HG02938 (cell line): ENCODE measurements at regions not wholly inside any gene's neighbourhood (a gene's known extent, or its start where the extent isn't known, plus 50 kb on each side); places are given as distances from the start of the nearest gene placed in this dataset.
A peak's percentile ranks its signal among the peaks of the same experiment; 100 is the strongest.
"Not testable (repeated sequence)": the region's sequence is repeated elsewhere in the genome, so short reads cannot be mapped to it uniquely, and the experiment has no call there.

Experiments used
- ATAC-seq: cut with Tn5 transposase; IDR thresholded peaks from one replicate; pipeline ENCODE4 v1.9.1; 2021; ENCODE audit warnings: mild to moderate bottlenecking, moderate library complexity; ENCODE audit not compliant: unreplicated experiment

DNA sequence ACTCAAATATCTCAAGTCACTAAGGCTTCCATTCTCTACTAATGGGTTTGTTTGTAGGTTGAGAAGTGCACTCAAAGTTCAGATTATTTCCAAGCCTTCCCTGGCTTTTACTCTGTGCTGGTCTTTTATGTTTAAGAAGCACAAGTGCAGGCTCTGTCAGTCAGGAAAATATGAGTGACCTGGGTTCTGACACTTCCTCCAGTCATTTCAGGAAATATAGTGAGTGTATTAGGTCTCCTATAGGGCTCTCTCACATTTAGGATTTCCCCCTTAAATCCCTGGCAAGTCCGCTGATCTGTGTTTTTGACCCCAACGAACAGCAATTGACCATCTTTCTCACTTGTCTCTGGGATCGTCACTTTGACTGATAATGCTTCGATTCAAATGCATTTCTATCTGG, 210.2 kb downstream of the ARPP21 start:
- no peak for ATAC-seq

DNA sequence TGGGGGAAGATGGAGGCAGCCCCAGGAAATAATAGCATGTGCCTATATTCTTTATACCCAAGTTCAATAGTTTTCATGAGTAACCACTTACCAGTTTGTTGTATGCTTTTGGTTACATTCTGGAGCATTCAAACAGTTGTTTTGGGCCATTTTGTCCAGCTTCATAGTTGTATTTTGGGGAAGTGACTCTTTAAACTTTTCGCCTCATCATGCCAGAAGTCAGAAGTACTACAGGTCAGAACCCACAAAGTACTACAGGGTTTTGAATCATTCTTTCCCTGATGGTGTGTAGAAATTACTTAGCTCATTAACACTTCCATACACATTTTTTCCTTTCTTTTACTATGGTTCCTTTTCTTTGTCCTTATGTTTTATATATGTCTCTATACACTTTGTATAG, 210.6 kb downstream of the ARPP21 start:
- no peak for ATAC-seq

DNA sequence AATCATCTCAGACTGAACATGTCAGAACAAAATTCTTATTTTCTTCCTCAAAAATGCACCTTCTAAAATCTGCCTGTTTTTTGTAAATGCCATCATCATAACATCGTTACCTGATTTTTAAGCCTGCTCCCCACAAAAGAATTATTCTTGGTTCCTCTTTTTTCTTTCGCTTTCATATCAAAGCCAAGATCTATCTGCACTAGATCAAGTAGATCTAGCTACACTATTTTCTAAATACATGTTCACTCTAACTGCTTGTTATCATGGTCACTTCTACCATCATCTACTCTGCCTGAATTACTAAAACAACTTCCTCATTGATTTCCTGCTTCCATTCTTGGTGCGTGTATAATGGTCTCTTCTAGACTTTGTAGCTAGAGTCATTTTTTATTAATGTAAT, 217.7 kb downstream of the ARPP21 start:
- peak; percentile 99 for ATAC-seq

DNA sequence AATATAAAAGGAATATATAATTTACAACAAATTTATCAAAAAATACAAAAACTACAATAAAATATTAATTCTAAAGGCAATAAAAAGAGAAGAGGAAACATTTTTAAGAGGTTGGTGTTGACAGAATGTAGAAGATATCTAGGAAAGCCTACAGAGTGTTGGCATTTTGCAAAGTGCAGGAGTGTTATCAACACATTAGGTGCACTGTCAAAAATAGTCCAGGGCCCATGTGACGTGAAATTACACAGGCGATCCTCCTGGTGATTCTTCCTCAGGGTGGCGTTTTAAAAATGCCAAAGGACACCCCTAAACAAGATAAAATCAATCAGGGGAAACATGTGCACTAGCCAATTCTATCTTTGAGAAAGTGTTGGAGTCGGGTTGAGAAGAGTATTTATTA, 222.7 kb downstream of the ARPP21 start:
- ATAC-seq, result no peak

DNA sequence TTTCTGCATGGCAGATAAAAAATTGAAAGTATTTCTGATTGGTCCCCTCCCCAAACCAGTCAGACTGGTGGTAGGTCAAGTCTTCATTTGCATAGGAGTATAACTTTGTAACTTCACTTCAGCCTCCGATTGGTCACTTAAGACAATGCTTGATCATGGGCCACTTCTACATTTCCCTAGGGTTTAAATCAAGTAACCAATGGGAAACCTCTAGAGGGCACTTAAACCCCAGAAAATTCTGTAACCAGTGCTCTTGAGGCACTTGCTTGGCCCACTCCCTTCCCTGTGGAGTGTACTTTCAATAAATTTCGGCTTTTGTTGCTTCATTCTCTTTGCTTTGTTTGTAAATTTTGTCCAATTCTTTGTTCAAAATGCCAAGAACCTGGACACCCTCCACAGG, 225.5 kb downstream of the ARPP21 start:
- ATAC-seq, result no peak

DNA sequence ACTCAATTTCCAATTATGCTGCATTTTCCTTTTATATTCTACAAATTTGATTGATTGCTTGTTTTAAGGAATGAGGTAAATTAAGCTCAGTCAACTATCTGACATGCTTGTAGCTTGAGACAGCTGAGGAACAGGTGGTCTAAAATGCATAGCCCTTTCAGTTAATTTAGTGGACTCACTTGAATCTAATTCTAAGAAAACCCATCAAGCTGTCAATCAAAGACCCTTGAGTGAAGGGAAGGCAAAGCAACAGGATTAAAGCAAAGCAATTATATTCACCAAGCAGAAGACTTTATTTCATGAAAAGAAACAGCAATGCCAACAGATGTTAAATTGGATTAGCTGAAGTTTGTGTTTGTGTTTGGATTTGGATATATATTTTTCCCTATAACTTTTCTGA, 228.5 kb downstream of the ARPP21 start:
- no peak for ATAC-seq

DNA sequence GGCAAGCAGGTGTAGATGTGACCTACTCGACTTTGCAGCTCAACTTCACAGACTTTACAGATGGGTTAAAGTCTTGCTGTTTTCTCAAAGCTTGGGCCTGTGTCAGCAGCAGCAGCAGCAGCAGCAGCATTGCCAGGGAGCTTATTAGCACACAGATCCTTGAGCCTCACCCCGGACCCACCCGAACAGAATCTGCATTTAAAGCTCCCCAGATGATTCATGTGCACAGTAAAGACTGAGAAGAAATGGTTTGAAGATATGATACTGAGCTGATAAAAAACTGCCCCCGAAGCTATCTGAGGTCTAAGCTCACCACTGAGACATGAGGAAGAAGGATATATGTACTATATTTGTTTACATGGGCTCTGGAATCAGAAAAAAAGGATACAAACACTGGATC, 231.7 kb downstream of the ARPP21 start:
- ATAC-seq, result no peak

DNA sequence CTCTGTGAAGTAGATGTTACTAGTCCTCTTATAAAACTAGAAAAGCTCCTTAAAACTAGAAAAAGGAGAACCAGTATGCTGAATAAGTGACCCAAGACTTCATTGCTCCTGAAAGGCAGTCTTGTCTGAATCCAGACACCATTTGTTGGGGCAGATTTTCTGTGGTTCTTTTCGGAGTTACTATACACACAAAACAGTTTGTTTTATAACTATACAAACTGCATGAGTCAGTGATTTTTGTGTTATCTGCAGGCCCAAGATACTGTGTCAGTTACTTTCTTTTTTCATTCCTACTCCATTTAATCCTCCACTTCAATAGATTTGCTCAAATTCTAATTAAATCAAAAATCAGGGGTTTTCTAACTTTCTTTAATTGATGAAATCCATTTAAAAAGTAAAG, 244.6 kb downstream of the ARPP21 start:
- ATAC-seq, result no peak

DNA sequence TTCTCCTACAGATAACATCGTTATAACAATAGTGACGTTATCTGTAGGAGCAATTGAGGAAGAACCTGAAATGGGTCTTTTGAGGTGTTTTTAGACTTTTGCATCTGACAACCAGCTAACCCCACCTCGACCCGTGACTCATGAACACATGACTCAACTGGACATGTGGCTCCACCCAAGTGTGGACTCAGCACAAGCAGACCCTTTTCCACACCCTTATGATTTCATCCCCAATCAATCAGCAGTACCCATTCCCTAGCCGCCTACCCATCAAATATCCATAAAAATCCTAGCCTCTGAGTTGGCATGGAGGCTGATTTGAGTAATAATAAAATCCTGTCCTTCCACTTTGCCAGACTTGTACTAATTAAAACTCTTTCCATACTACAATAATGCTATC, 255.4 kb downstream of the ARPP21 start:
- no peak for ATAC-seq

DNA sequence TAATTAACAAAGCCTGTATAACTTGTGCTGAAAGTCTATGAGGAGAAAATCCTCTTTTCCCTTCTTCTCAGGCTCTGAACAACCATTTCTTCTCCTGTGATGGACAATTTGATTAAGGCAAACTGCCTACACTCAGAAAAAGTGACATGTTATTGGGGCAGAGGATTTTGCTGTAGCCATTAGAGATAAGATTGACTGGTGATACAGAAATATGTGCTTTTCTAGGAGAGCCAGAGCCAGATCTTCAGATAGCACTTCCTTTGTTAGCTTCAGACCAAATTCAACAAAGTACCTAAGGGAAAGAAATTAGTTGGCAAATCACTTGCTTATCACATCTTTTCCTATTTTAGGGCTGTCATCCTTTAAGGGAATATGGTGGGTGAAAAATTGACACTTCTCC, 259.9 kb downstream of the ARPP21 start:
- ATAC-seq, result no peak

DNA sequence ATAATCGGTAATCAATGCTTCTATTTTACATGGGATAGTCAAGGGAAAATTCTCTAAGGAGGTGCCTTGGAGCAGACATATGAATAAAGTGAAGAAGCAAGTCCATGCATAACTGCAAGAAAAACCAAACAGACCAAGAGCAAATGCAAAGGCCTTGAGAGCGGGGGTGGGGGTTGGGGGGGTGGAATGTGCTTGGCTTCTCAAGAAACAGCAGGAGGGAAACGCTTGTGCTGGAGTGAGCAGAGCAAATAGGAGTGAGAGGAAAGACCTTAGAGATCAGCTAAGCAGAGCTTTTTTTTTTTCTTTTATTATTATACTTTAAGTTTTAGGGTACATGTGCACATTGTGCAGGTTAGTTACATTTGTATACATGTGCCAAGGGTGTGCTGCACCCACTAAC, 260.8 kb downstream of the ARPP21 start:
- ATAC-seq, result no peak

DNA sequence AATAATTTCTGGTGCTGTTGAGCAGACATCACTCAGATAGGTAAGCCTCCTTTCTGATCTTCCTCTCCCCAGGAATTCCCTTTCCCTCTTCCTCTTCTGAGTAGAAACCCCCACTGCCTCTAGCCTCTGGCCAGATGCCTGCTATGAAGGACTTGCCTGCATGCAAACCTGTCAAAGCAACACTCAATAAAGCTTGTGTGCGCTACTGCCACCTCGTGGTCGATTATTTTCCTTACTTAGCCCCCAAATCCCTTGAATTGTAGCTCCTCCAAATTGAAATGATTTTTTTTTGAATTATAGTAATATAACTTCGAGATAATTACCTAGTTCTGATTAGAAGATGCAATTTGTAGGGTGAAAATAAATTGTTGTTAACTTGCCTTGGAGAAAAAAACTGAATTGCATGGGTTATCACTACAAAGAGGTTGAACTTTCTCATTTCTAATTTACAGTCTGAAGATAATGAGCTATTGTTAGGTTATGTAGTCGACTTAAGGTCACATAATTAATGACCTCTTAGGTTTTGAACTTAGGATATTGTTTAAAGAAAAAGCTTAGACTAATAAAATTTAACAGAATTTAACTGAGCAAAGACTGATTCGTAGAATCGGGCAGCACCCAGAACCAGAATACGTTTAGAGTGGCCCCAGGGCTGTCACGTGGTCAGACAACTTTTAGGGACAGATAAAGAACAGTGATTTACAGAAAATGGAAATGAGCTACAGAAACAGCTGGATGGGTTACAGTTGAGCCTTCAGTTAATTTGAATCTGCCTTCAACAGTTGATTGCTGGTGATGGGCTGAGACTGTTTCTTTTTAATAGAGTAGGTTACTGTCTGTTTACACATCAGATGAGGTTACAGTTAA, 269.3 kb downstream of the ARPP21 start:
- ATAC-seq, result peak; percentile 93

DNA sequence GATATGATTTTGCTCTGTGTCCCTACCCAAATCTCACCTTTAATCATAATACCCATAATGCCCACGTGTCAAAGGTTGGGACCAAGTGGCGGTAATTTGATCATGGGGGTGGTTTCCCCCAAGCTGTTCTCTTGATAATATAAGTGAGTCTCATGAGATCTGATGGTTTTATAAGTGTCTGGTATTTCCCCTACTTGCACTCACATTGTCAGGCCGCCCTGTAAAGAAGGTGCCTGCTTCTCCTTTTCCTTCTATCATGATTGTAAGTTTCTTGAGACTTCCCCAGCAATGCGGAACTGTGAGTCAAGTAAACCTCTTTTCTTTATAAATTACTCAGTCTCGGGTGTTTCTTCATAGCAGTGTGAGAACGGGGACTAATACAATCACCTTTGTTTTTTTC, 279.8 kb downstream of the ARPP21 start:
- ATAC-seq, result no peak

DNA sequence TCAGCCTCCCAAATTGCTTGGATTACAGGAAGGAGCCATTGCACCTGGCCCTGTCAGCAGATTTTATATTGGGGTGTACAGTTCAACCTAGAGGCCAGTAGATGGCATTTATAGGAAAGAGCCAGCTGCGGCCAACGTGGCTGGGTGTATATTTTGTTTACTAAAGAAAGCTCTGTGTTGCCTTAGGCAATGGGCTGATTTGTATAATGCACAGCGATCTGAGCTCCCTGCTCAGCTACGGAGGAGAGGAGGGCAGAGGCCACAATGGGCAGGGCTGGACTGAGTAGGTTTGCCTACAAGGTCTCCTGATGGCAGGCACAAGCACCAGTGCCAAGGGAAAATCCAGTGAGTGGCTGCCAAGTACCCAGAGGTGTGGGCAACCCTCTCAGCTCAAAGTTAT, 282.4 kb downstream of the ARPP21 start:
- no peak for ATAC-seq

DNA sequence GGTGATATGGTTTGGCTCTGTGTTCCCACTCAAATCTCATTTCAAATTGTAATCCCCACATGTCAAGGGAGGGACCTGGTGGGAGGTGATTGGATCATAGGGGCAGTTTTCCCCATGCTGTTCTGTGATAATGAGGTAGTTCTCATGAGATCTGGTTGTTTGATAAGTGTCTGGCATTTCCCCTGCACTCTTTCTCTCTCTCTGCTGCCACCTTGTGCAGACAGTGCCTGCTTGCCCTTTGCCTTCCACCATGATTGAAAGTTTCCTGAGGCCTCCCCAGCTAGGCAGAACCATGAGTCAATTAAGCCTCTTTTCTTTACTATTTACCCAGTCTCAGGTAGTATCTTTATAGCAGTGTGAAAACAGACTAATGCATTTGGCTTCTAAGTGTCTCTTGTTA, 284.7 kb downstream of the ARPP21 start:
- not testable (repeated sequence) for ATAC-seq

DNA sequence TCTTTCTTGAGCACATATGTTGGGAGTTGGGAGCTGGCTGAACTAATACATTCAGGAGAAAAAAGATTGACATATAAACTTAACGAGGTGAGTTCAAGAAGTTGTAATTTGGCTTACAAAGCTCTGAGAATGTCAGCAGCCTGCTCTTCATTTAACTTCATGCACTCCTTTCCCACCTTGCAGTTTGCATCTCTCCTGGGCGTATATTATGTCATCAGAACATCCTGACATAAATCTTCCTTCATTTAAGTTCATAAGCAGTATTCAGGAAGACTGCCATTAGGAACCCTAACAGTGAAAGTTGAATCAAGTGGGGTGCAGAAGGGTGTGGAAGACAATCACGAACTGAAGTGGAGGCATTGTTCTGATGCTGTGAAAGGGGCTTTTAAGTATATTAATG, 288.1 kb downstream of the ARPP21 start:
- ATAC-seq, result no peak

DNA sequence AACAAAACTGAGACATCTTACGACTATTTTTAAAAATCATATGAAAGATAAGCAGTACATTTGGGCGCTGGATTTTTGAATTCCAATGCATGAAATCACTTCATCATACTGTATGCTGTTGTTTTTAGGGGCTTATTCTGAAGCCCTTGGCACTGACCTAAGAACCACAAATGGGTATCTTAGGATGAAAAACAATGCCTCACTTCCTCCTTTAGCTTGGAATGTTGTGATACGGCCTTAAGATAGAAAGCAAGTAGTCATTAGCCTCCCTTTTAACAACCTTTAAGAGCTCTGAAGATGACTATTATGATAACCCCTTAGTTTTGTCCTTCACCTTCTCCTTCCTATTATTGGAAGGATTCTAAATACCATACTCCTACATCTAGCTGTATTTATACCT, 289.8 kb downstream of the ARPP21 start:
- ATAC-seq, result no peak

DNA sequence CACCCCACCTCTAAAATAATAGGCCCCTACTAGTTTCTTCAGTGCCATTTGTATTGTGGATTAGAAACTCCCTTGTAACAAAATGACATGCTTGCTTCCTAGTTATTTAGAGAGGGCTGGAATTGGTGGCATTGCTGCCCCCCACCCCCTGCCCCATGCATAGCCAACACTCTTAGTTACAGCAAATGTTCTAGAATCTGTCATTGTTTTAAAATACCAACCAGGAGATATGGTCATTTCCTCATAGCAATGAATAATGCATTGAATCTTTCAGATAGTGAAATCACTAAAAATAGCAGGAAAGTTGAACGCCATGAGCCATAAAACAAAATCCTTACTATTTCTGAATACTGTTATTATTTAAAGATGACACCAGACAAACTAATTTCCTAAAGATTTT, 292.5 kb downstream of the ARPP21 start:
- ATAC-seq, result no peak

DNA sequence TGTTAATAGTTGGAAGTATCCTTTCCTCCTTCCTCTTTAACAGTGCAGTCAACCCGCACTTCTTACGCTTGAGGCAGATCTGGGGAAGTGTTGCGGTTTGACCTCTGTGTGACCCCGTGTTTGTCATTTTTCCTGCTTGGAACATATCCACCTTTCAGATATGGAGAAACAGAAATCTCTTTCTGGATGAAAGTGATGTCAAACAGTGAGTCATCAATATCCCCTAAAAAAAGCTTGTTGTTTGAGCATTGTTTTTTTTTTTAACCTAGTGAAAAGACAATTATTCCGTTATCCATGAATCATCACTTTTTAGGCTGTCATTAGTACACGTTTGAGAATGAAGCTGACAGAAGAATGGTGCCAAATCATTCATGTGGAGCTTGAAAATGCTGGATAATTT, 293.7 kb downstream of the ARPP21 start:
- no peak for ATAC-seq

DNA sequence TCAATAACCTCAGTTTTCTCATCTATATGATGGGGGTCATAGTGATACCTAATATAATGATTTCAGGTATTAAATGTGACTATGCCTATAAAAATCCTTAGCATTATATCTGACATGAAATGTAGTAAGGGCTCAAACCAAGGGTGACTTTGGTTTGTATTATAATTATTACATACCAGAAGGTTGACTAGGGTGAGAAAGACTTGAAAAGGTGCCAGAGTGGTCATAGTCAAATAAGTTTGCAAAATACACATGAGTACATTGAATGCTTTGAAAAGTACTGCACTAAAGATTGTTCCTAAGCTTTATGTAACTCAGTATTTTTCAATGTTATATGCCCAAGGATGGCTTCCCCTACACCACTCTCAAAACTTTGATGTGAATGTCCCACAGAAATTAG, 297.2 kb downstream of the ARPP21 start:
- no peak for ATAC-seq

DNA sequence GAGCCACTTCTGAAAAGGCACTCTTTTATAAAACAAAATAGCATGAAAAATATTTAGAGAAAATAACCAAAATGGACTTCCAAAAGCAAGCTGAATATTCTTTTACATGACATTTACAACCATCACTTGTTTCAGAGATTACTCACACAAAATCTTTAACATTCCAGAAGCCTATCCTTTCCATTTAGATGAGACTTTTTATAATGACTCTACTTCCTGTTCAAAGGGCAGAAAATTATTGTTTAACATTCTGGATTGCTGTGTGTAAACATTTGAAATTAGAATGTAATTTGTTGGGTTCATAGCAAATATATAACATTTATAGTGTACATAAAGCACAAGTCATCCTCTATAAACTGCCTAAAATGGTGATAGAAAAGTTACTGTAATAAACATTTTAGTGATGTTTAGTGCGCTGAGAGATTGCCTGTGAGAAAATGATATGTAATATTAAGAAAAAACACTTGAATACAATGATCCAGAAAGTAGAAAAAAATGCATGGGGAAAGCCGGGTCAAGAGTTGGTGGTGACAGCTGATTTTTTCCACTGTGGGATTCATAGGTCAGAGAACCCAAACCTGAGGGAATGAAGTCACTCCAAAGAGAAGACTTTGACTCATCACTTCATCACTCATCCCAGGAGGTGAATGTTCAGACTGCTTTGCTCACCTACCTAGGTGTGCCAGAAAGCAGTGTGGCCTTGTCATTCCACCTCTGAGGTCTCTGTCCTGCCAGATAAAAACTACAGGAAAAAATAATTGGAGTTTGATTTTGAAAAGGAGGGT, 305.8 kb downstream of the ARPP21 start:
- no peak for ATAC-seq

DNA sequence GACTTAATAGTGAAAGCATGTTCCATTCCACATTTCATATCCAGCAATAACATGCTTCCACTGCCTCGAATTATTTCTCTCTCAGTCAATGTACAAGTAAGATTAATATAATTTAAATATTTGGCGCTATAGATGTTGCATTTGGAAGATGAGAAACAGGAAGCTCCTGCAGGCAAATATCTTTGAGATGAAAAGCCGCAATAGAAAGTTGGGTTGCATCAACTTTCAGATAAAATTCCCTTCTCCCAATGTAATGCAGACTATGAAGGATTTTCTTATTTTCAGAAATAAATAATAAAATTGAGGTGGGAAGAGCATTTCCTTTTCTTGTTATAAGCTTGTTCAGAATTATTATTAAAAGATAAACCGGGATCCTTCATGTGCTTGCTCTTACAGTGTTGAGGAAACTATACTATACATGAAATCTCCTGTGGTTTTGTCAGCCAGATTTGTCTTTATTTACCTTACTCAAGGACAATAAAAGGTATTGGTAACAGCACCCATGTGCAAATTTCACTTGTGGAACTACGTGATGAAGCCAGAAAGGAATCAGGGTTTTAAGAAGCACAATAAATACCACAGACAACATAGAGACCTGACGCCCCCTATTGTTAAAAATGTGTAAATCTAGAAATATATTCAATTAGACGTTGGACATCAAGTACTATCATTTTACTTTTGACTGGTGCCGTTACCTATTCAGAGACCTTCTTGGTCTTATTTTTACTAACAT, 307.0 kb downstream of the ARPP21 start:
- peak; percentile 52 for ATAC-seq
